22Rv1 (cell line): ENCODE measurements at regions not wholly inside any gene's neighbourhood (a gene's known extent, or its start where the extent isn't known, plus 50 kb on each side); places are given as distances from the start of the nearest gene placed in this dataset.

Source experiments
- H3K27ac ChIP-seq: fragments of 450-650 bp; 2 replicates; pipeline ENCODE4 v1.5.1; 2017
- ZFX ChIP-seq: fragments of 450-650 bp; IDR thresholded peaks from 2 replicates; pipeline ENCODE4 v1.6.1; 2017; ENCODE audit warnings: antibody characterized with exemption, borderline replicate concordance
- TF ChIP-seq, protein P1 (sequence below): fragments of 450-650 bp; IDR thresholded peaks from 2 replicates; pipeline ENCODE4 v1.5.1; 2017; ENCODE audit warnings: mild to moderate bottlenecking

DNA sequence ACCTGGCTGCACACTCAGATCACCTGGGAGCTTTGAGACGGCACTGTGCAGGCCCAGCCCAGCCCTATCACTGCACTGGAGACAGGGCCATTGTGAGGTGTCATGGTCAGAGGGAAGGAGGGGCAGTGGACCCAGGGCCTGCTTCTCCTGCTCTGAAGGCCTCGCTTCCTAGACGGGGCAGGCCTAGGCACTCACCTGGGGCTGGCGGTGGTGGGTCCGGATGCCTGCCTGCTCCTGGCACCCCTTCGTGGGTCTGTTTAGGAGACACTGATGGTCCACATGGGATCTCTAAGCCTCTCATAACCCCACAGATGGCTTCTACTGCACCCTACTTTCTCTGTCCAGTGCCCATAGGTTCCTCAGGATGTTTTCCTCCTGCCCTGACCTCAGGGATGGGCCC is 230.9 kb downstream of the MATN1 start:
- H3K27ac ChIP-seq: no peak overlapping the region
- TF ChIP-seq, protein P1, sequence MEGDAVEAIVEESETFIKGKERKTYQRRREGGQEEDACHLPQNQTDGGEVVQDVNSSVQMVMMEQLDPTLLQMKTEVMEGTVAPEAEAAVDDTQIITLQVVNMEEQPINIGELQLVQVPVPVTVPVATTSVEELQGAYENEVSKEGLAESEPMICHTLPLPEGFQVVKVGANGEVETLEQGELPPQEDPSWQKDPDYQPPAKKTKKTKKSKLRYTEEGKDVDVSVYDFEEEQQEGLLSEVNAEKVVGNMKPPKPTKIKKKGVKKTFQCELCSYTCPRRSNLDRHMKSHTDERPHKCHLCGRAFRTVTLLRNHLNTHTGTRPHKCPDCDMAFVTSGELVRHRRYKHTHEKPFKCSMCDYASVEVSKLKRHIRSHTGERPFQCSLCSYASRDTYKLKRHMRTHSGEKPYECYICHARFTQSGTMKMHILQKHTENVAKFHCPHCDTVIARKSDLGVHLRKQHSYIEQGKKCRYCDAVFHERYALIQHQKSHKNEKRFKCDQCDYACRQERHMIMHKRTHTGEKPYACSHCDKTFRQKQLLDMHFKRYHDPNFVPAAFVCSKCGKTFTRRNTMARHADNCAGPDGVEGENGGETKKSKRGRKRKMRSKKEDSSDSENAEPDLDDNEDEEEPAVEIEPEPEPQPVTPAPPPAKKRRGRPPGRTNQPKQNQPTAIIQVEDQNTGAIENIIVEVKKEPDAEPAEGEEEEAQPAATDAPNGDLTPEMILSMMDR: no peak
- TF ChIP-seq ZFX: no peak

DNA sequence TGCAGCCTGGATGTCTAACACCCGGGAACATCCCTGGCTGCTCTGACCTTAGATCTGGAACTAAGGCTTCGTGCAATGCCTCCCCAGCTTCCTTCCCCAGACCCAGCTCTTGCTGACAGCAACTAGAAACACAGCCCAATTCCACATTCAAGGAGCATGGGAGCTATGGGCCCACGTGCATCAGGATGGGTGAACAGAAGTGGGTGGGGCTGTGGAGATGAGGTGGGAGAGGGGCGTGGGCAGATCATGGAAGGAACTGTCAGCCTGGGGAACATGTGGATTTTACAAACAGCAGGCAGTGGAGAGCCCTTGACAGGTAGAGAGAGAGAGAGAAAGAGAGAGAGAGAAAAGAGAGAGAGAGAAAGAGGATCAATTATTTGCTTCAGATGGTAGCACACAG is 231.6 kb downstream of the MATN1 start:
- TF ChIP-seq, protein P1: no peak
- TF ChIP-seq ZFX: no peak
- no peak overlapping the region for H3K27ac ChIP-seq

DNA sequence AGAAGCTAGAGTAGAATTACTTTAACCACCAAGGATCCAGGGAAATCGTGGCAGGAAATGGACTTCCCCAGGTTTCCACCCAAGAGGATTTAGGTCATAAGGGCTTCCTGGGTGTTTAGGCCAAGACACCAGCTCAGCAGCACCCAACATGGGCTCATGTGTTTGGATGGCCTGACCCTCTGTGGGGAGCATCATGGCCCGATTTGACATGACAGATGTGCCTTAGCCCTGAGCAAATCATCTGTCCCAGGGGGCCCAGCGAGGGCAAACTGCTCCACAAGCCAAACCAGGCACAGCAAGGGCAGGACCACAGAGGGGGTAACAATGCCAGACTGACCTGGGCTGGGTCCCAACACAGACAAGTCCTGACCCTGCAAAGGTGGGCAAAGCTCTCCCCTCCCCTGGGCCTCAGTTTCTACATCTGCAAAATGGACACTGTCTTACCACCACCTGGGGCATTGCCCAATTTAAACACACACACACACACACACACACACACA is 232.8 kb downstream of the MATN1 start:
- H3K27ac ChIP-seq: no peak overlapping the region
- TF ChIP-seq ZFX: no peak
- TF ChIP-seq, protein P1: no peak

DNA sequence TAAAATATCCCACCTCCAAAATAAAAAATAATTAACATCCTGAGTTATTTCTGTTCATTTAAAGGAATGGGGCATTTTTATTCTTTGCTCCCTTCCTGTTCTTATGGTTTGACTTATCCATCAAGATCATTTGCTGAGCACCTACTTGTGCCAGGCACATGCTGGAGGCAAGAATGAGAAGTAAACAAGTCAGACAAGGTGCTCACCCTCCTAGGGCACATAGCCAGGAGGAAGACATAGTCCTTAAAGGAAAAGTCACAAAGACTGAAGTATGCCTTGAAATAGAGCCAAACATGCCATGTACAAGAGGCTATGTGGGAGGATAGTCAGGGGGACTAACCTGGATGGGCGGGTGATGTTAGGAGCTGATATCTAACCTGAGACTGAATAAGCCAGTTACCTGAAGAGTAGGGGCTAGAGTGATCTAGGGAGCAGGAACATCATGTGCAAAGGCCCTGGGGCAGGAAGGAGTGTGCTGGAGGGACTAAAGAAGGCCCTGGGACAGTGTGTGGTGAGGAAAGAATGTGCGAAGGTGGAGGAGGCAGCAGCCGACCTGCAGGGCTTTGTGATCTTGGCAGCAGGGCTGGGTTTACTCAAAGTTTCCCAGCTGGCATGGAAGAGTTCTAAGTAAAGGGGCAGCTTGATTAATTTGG is 233.5 kb downstream of the MATN1 start:
- no peak overlapping the region for H3K27ac ChIP-seq
- TF ChIP-seq, protein P1: no peak
- no peak for TF ChIP-seq ZFX

DNA sequence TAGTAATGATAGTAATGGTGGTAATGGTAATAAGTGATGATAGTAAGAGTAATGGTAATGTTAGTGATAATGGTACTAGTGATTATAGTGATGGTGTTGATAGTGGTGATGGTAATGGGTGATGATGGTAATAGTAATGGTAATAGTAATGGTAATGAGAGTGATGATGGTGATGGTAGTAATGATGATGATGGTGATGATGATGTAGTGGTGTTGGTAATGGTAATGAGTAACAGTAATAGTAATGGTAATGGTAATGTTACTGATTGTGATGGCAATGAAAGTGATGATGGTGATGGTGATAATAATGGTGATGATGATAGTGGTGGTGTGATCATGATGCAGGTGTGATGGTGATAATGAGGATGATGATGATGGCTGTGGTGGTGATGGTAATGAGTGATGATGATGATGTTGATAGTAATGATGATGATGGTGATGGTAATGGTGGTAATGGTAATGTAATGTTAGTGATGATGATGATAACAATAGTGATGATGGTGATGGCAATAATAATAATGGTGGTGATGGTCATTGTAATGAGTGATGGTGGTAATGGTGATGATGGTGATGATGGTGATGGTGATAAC is 235.0 kb downstream of the MATN1 start:
- no peak for TF ChIP-seq ZFX
- TF ChIP-seq, protein P1: no peak
- no peak overlapping the region for H3K27ac ChIP-seq

DNA sequence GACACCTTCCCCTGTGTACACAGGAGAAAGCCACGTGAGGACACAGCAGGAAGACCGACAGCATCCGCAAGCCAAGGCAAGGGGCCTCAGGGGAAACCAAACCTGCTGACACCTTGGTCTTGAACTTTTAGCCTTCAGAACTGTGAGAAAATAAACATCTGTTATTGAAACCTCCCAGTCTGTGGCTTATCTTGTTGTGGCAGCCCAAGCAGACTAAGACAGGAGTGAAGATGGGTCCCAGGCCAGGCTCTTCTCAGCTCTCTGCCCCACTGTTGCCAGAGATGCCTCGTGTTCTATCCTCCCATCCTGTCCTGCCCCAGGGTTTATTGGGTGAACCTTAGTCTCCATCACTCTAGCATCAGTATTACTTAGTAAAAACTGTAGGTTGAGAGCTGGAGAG is 236.3 kb downstream of the MATN1 start:
- TF ChIP-seq, protein P1: no peak
- no peak for TF ChIP-seq ZFX

DNA sequence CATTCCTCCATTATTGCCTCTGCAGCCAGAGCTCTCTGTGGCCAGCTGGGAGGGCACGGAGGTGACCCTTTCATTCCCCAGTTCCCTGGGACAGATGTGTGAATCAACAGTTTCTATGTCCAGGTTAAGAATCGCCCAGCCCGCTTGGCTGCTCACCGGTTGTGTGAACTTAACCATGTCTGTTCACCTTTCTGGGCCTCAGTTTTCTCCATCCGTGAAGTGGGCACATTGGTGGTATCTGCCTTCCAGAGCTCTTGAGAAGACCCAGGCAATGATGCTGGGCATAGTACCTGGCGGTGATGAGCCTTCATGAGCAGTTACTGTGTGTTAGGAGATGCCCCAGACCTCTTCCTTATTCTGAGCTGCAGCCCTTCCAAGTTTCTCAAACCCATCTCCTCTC is 238.3 kb downstream of the MATN1 start:
- no peak overlapping the region for H3K27ac ChIP-seq
- no peak for TF ChIP-seq ZFX

More for the DNA sequence above, 236.3 kb downstream of the MATN1 start:
- no peak overlapping the region for H3K27ac ChIP-seq
